DMS79 (cell line): ENCODE measurements at regions not wholly inside any gene's neighbourhood (a gene's known extent, or its start where the extent isn't known, plus 50 kb on each side); places are given as distances from the start of the nearest gene placed in this dataset.

Source experiments
- DNase-seq: peaks from one replicate; lab custom pipeline; 2025; lab: John Stamatoyannopoulos, UW

GRCh38 chr2:150542692-150543091 lies 55.2 kb upstream of the RND3 start:
- DNase-seq: no peak

- DNase-seq: no peak
Observed at GRCh38 chr2:150542172-150542571, 54.7 kb upstream of the RND3 start.

- DNase-seq: no peak
Observed at GRCh38 chr2:150538651-150539201, 51.3 kb upstream of the RND3 start.
